ENCODE measurements at regions not wholly inside any gene's neighbourhood (a gene's known extent, or its start where the extent isn't known, plus 50 kb on each side); places are given as distances from the start of the nearest gene placed in this dataset.

- ATAC-seq (replicated peaks): no peak
- H3K27ac Mint-ChIP-seq: no peak overlapping the region
Measured at GRCh38 chr5:164376843-164377242, 871.4 kb downstream of the MAT2B start.

DNA sequence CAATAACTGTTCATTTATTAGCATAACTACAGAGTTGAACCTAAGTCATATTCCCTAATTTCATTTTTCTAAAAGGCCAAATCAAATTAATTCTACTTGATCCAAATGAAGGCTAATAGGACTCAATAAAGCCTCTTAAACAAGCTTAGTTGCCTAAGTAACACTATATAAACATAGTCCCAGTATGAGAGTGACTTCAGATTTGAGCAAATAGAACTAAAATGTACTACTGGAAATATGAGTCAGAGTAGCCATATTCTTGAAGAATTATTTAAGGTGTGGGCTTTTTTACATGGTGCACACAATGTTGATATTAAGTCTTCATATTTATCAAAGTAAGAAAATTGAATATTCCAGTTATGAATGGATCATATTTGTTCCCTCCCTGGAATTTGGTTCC, 872.3 kb downstream of the MAT2B start:
- Mint-ChIP-seq H3K9me3 (peaks cover 4% of the 10 kb centered on the region in 2 donors), H3K27ac (no peak overlapping the region), H3K4me3 (no peak overlapping the region), H3K27me3 (no peaks in the 10 kb centered on the region), H3K36me3 (no peaks in the 10 kb centered on the region), H3K4me1 (no peaks in the 10 kb centered on the region)
- ATAC-seq (replicated peaks): no peak
- DNase-seq: no peak

More at GRCh38 chr5:164376843-164377242, 871.4 kb downstream of the MAT2B start:
- Mint-ChIP-seq H3K36me3 (no peaks in the 10 kb centered on the region), H3K4me3 (no peak overlapping the region), H3K9me3 (peaks cover 2 to 4% of the 10 kb centered on the region in 2 donors), H3K27me3 (no peaks in the 10 kb centered on the region), H3K4me1 (no peaks in the 10 kb centered on the region)
- no peak for DNase-seq

DNA sequence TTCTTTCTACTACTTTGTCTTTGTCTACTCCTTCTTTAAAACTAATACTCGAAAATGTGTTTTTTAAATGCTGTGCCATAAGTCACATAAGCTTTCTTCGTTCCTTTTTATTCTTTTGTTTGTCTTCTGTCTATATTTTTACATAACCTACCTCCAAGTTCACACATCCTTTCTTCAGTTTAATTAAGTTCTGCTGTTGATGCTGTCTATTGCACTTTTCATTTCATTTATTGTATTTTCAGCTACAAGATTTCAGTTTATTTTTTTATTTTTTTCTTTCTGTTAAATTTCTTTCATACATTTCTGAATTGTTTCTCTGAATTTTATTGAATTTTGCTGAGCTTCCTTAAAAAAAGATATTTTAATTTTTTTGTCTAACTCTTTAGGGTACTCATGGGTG, 878.2 kb downstream of the MAT2B start:
- Mint-ChIP-seq H3K9me3 (peaks cover 11 to 13% of the 10 kb centered on the region in 2 donors), H3K4me3 (no peak overlapping the region), H3K27me3 (no peaks in the 10 kb centered on the region), H3K27ac (no peak overlapping the region), H3K36me3 (no peaks in the 10 kb centered on the region), H3K4me1 (no peaks in the 10 kb centered on the region)
- ATAC-seq (replicated peaks) (no peak), DNase-seq (no peak)

GRCh38 chr5:164392531-164392930, 887.1 kb downstream of the MAT2B start:
- DNase-seq (no peak), ATAC-seq (replicated peaks) (no peak)
- no peaks in the 10 kb centered on the region for H3K9me3 Mint-ChIP-seq
- H3K4me1 Mint-ChIP-seq: no peaks in the 10 kb centered on the region
- no peaks in the 10 kb centered on the region for H3K27me3 Mint-ChIP-seq
- no peak overlapping the region for H3K4me3 Mint-ChIP-seq
- H3K27ac Mint-ChIP-seq: no peak overlapping the region
- no peaks in the 10 kb centered on the region for H3K36me3 Mint-ChIP-seq

DNA sequence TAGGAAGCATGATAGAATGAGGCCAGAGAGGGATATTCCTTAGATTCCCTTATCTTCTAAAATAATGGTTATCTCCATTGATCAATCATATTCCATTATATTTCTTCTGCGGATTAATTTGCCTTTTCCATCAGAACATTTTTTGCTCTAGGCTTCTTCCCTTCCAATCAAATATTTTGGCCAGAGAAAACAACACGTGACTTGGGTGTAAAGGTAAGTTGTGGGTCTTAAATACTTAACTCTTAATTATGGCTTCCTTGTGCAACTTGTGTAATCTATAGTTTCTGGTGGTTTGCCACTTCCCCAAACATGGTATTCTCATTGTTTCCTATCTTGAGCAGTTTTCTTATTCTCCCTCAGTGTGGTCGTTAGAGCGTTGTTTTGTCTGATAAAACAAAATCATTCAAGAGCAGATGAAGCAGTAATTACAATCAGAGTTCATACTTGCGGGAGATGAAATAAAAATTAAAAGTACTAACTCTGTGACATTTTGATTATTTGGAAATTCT, 889.3 kb downstream of the MAT2B start:
- Mint-ChIP-seq H3K4me1 (no peaks in the 10 kb centered on the region), H3K27ac (no peak overlapping the region)
- ATAC-seq (replicated peaks): no peak

GRCh38 chr5:164412531-164412930, 907.1 kb downstream of the MAT2B start:
- H3K4me3 Mint-ChIP-seq: no peak overlapping the region
- no peak for ATAC-seq (replicated peaks)
- no peak overlapping the region for H3K27ac Mint-ChIP-seq
- peaks cover 0 to 3% of the 10 kb centered on the region in 2 donors for H3K9me3 Mint-ChIP-seq
- H3K36me3 Mint-ChIP-seq: no peaks in the 10 kb centered on the region
- DNase-seq: no peak
- H3K4me1 Mint-ChIP-seq: no peaks in the 10 kb centered on the region
- no peaks in the 10 kb centered on the region for H3K27me3 Mint-ChIP-seq

More for the DNA sequence above, 889.3 kb downstream of the MAT2B start:
- no peak for DNase-seq
- no peak overlapping the region for H3K4me3 Mint-ChIP-seq
- H3K27me3 Mint-ChIP-seq: no peaks in the 10 kb centered on the region
- no peaks in the 10 kb centered on the region for H3K36me3 Mint-ChIP-seq
- no peaks in the 10 kb centered on the region for H3K9me3 Mint-ChIP-seq

GRCh38 chr5:164420161-164420560, 914.7 kb downstream of the MAT2B start:
- DNase-seq: no peak
- no peak for ATAC-seq (replicated peaks)
- H3K4me1 Mint-ChIP-seq: no peaks in the 10 kb centered on the region
- no peak overlapping the region for H3K4me3 Mint-ChIP-seq
- H3K27ac Mint-ChIP-seq: no peak overlapping the region
- no peaks in the 10 kb centered on the region for H3K36me3 Mint-ChIP-seq
- peaks cover 19 to 25% of the 10 kb centered on the region in 2 donors for H3K9me3 Mint-ChIP-seq
- no peaks in the 10 kb centered on the region for H3K27me3 Mint-ChIP-seq

DNA sequence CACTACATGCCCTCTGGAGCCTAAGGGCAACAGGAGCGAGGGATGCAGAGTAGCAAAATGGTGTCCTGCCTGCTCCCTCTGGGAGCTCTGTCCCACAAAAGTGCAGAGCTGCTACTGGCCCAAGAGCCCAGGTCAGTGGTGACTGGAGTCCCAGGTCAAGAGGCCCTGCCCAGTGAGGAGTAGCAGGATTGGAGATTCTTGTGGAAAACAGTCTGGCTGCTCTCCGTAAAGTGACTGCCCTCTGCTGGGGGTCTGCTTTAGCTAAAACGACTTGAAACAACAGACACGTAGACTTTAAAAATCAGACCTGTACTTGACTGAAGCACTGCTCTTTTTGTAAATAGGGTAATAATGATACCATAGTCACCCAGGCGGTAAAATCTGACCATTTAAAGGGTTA, 917.0 kb downstream of the MAT2B start:
- DNase-seq: no peak
- H3K9me3 Mint-ChIP-seq: peaks cover 16 to 26% of the 10 kb centered on the region in 2 donors
- no peak overlapping the region for H3K4me3 Mint-ChIP-seq

DNA sequence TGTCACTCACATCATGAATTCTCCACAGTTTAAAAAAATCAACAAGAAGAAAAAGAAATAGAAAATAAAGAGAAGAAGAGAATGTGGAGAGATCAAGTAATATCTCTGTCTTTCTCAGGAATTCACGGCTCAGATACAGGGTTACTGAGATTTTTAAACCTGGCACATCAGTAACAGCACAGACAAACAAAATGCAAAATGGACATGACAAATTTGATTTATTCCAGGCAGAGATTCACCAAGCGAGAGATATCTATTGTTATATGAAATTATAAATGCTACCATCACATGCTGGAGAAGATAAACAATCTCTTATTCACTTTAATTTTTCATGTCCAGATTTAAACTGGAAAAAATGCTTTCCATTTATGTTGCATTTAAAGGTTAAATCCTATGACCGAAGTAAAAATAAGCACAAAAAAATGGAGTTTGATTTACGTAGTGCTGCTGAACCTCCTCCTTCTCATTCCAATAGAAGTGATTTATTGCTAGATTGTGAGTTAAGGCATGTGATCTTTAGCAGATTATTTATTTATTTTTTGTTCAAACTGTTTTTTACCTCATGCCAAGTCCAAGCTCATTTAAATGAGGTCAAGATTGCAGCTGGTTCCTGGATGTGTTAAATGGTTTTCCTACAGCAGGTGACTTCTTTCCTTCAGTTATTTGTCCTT, 926.4 kb downstream of the MAT2B start:
- H3K9me3 Mint-ChIP-seq: no peaks in the 10 kb centered on the region
- DNase-seq: no peak
- no peak overlapping the region for H3K27ac Mint-ChIP-seq
- H3K4me1 Mint-ChIP-seq: no peaks in the 10 kb centered on the region
- no peak overlapping the region for H3K4me3 Mint-ChIP-seq
- H3K27me3 Mint-ChIP-seq: no peaks in the 10 kb centered on the region
- H3K36me3 Mint-ChIP-seq: no peaks in the 10 kb centered on the region
- no peak for ATAC-seq (replicated peaks)

More for the DNA sequence above, 917.0 kb downstream of the MAT2B start:
- Mint-ChIP-seq H3K27ac (no peak overlapping the region), H3K4me1 (no peaks in the 10 kb centered on the region), H3K36me3 (no peaks in the 10 kb centered on the region), H3K27me3 (no peaks in the 10 kb centered on the region)
- ATAC-seq (replicated peaks): no peak

DNA sequence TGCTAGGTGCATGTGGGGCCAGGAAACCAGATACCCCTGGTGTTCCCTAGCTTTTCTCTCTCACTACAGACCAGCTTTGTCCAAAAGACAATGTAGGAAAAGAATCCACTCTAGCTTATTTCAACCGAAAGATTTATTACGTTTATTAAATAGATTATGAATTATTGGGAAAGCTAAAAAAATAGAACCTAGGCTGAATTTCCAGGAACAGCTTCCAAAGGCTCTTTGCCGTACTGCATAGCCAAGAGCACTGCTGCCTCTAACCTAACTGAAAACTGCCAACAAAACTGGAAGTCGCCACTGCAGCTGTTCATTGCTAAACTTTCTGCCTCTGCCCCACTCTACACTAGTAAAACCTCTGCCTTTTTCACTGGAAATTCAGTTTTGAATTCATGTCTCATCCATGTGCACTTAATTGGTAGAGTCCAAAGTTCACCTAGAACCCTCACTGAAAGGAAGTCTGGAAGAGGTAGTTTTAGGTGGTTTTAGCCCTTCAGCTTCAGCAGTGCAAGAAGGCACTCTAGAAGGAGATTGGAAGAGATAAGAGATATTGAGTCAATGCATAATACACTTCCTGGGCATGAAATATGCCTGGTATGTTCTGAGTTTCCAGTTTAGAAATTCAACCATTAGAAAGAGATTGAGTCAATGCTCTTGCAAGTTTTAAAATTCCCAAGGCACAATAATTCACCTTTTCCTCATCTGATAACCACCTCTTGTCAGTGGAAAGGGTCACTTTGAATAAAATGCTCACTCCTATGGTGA, 927.9 kb downstream of the MAT2B start:
- ATAC-seq (replicated peaks) (no peak), DNase-seq (no peak)
- H3K4me1 Mint-ChIP-seq: no peaks in the 10 kb centered on the region
- H3K4me3 Mint-ChIP-seq: no peak overlapping the region
- H3K27ac Mint-ChIP-seq: no peak overlapping the region
- H3K36me3 Mint-ChIP-seq: no peaks in the 10 kb centered on the region
- H3K9me3 Mint-ChIP-seq: no peaks in the 10 kb centered on the region
- H3K27me3 Mint-ChIP-seq: no peaks in the 10 kb centered on the region

DNA sequence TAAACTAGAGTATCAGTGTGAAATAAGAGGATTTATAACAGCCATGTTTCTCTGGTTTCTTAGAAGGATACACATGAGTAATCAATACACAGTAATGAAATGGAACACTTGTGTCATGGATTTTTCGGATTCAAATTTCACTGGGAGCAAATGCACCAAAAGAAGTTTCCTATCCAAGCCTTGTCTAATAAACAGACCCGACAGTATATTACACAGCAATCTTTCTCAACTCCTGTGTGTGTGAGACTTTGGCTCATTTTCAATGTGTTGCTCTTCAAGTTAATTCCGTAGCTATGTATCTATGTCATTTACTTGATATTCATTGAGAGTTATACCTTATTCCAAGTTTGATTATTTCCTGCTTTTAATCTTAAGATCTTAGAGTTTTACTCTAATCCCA, 930.2 kb downstream of the MAT2B start:
- no peaks in the 10 kb centered on the region for H3K36me3 Mint-ChIP-seq
- H3K27me3 Mint-ChIP-seq: no peaks in the 10 kb centered on the region
- H3K4me3 Mint-ChIP-seq: no peak overlapping the region
- no peaks in the 10 kb centered on the region for H3K4me1 Mint-ChIP-seq
- no peak for ATAC-seq (replicated peaks)
- no peak overlapping the region for H3K27ac Mint-ChIP-seq
- no peaks in the 10 kb centered on the region for H3K9me3 Mint-ChIP-seq
- DNase-seq: no peak

GRCh38 chr5:164439799-164440198, 934.4 kb downstream of the MAT2B start:
- H3K4me3 Mint-ChIP-seq: no peak overlapping the region
- ATAC-seq (replicated peaks) (no peak), DNase-seq (no peak)
- no peaks in the 10 kb centered on the region for H3K27me3 Mint-ChIP-seq
- no peaks in the 10 kb centered on the region for H3K9me3 Mint-ChIP-seq
- no peaks in the 10 kb centered on the region for H3K4me1 Mint-ChIP-seq
- H3K36me3 Mint-ChIP-seq: no peaks in the 10 kb centered on the region
- no peak overlapping the region for H3K27ac Mint-ChIP-seq

GRCh38 chr5:164449460-164449859, 944.0 kb downstream of the MAT2B start:
- DNase-seq (no peak), ATAC-seq (replicated peaks) (no peak)
- Mint-ChIP-seq H3K27me3 (no peaks in the 10 kb centered on the region), H3K27ac (no peak overlapping the region), H3K4me3 (no peak overlapping the region), H3K36me3 (no peaks in the 10 kb centered on the region), H3K9me3 (no peaks in the 10 kb centered on the region), H3K4me1 (no peaks in the 10 kb centered on the region)

DNA sequence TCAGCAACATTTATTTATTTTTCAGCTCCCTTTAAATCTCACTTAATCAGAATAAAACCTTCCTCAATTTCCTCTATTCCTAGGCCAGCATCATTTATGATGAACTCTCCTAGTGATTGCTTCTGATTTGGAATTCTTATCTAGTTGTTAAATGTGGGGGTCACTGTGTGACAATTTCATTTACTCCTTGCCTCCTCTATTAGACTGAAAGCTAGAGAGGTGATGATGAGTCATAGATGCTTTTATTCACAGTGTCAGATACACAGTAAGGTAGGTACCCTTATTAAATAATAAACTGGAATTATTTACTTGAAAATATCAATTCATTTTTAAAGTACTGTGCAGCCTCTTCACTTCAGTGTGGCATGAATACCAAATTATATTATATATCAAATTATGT, 960.6 kb downstream of the MAT2B start:
- no peak overlapping the region for H3K27ac Mint-ChIP-seq
- ATAC-seq (replicated peaks) (no peak), DNase-seq (no peak)
- peaks cover 0 to 6% of the 10 kb centered on the region in 2 donors for H3K27me3 Mint-ChIP-seq
- no peaks in the 10 kb centered on the region for H3K4me1 Mint-ChIP-seq
- no peaks in the 10 kb centered on the region for H3K9me3 Mint-ChIP-seq
- no peaks in the 10 kb centered on the region for H3K36me3 Mint-ChIP-seq
- H3K4me3 Mint-ChIP-seq: no peak overlapping the region

GRCh38 chr5:164470312-164470711, 964.9 kb downstream of the MAT2B start:
- no peaks in the 10 kb centered on the region for H3K4me1 Mint-ChIP-seq

More at GRCh38 chr5:164470312-164470711, 964.9 kb downstream of the MAT2B start:
- no peak overlapping the region for H3K27ac Mint-ChIP-seq
- no peaks in the 10 kb centered on the region for H3K9me3 Mint-ChIP-seq
- H3K4me3 Mint-ChIP-seq: no peak overlapping the region
- H3K27me3 Mint-ChIP-seq: peaks cover 0 to 6% of the 10 kb centered on the region in 2 donors
- DNase-seq: no peak
- H3K36me3 Mint-ChIP-seq: no peaks in the 10 kb centered on the region
- ATAC-seq (replicated peaks): no peak

Measured in stimulated activated naive B cell treated with anti-CD40 and anti-IgM and Interleukin-4, amounts not matched to agents 10 μg/mL and 1 μg/mL and 100 μg/mL, for 72 hours (primary cell).